Mammary epithelial cell (primary cell): ENCODE measurements at regions not wholly inside any gene's neighbourhood (a gene's known extent, or its start where the extent isn't known, plus 50 kb on each side); places are given as distances from the start of the nearest gene placed in this dataset.
"Not testable (repeated sequence)": the region's sequence is repeated elsewhere in the genome, so short reads cannot be mapped to it uniquely, and the experiment has no call there.

Experiments
- CTCF ChIP-seq, 2 donors: IDR thresholded peaks in 1 of 2; conservative IDR thresholded peaks in 1 of 2; 2 replicates each; pipeline ENCODE4 v1.5.1; 2011 to 2012; ENCODE audit warnings: inconsistent platforms in 2 of 2, low read length in 2 of 2, mild to moderate bottlenecking in 2 of 2, control low read depth in 1 of 2, low read depth in 1 of 2; ENCODE audit not compliant: insufficient read depth in 1 of 2; ENCODE audit errors: extremely low read depth in 1 of 2
- EZH2 ChIP-seq: IDR thresholded peaks from 2 replicates; pipeline ENCODE4 v1.6.1; 2012; ENCODE audit warnings: low read length, inconsistent platforms, borderline replicate concordance

- not testable (repeated sequence) for TF ChIP-seq CTCF (conservative IDR thresholded peaks at IDR 0.05 in 1 of 2, IDR thresholded peaks at IDR 0.05 in 1 of 2; ENCODE audit: extremely low read depth in 1 of 2, insufficient read depth in 1 of 2, low read depth in 1 of 2, low read length in 2 of 2); EZH2
These were observed 172.1 kb upstream of the STK26 start for GRCh38 chrX:131850964-131851363.
